ENCODE measurements at regions not wholly inside any gene's neighbourhood (a gene's known extent, or its start where the extent isn't known, plus 50 kb on each side); places are given as distances from the start of the nearest gene placed in this dataset.

DNA sequence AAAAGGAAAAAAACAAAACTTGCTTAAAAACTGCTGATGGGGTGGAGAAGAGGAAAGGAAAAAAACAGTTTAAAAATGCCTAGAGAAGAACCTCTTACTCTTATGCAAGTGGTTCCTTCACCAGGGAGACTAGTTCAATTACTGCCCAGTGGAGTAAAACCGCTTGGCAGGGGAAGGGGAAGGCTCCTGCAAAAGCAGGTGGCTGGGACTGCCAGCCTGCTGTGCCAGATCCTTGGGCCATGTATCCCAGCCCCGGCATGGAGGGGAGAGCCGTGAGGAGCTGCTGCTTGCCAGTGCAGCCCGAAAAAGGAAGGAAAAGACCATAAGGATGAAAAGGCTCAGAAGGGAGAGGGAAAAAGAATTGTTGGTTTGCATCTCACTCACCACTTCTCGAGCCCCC lies 123.0 kb downstream of the FSCB start:
- no peak for TF ChIP-seq POLR2A (IDR thresholded peaks at IDR 0.05)
- TF ChIP-seq, protein P1, sequence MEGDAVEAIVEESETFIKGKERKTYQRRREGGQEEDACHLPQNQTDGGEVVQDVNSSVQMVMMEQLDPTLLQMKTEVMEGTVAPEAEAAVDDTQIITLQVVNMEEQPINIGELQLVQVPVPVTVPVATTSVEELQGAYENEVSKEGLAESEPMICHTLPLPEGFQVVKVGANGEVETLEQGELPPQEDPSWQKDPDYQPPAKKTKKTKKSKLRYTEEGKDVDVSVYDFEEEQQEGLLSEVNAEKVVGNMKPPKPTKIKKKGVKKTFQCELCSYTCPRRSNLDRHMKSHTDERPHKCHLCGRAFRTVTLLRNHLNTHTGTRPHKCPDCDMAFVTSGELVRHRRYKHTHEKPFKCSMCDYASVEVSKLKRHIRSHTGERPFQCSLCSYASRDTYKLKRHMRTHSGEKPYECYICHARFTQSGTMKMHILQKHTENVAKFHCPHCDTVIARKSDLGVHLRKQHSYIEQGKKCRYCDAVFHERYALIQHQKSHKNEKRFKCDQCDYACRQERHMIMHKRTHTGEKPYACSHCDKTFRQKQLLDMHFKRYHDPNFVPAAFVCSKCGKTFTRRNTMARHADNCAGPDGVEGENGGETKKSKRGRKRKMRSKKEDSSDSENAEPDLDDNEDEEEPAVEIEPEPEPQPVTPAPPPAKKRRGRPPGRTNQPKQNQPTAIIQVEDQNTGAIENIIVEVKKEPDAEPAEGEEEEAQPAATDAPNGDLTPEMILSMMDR (IDR thresholded peaks at IDR 0.05) = no peak

Measured in thyroid gland (tissue), 4 donors.